H1 (cell line): ENCODE measurements at regions not wholly inside any gene's neighbourhood (a gene's known extent, or its start where the extent isn't known, plus 50 kb on each side); places are given as distances from the start of the nearest gene placed in this dataset.

Experiments
- CTCF ChIA-PET: fragments of 300-600 bp; sonication (Branson Sonifier 250); formaldehyde crosslinking; loops from one replicate; lab custom pipeline; 2021; ENCODE audit not compliant: partially characterized antibody; lab: Charles Lee
- POLR2A ChIA-PET: fragments of 300-600 bp; sonication (Branson Sonifier 250); formaldehyde crosslinking; loops from one replicate; lab custom pipeline; 2021; ENCODE audit warnings: inconsistent platforms; ENCODE audit not compliant: partially characterized antibody; lab: Charles Lee
- DNase-seq, 2 experiments: peaks; one replicate each; pipeline versions ENCODE4 v3.0.0 to v3.0.0-alpha.2; 2010 to 2022; ENCODE audit warnings: low spot score in 2 of 2, low read depth in 1 of 2, mixed read lengths in 1 of 2
- FAIRE-seq: peaks from 2 replicates; lab custom pipeline; 2011; peaks lifted over from hg19 to GRCh38; lab: Jason Lieb, UNC
- H2AFZ ChIP-seq: 2 replicates; pipeline ENCODE4 v1.8.1; 2012; ENCODE audit warnings: low read length, inconsistent platforms
- H2AK5ac ChIP-seq: 2 replicates; pipeline ENCODE4 v1.6.1; 2013; ENCODE audit warnings: low read depth, low read length
- H2BK120ac ChIP-seq: replicated peaks from 2 replicates; pipeline ENCODE3; 2013; ENCODE audit warnings: low read depth, low read length, inconsistent platforms
- H2BK12ac ChIP-seq: 2 replicates; pipeline ENCODE4 v1.6.1; 2013; ENCODE audit warnings: low read depth, low read length
- H2BK15ac ChIP-seq: 2 replicates; pipeline ENCODE4 v1.6.1; 2013; ENCODE audit warnings: low read length
- H2BK20ac ChIP-seq: 2 replicates; pipeline ENCODE4 v1.6.1; 2013; ENCODE audit warnings: low read length
- H2BK5ac ChIP-seq: 2 replicates; pipeline ENCODE4 v1.6.1; 2013; ENCODE audit warnings: low read depth, low read length
- H3K14ac ChIP-seq: 2 replicates; pipeline ENCODE4 v1.6.1; 2013; ENCODE audit warnings: inconsistent platforms; ENCODE audit not compliant: insufficient read length
- H3K18ac ChIP-seq: 2 replicates; pipeline ENCODE4 v1.6.1; 2013; ENCODE audit warnings: low read length; ENCODE audit errors: extremely low read depth
- H3K23ac ChIP-seq: 2 replicates; pipeline ENCODE4 v1.6.1; 2013; ENCODE audit warnings: inconsistent platforms; ENCODE audit not compliant: insufficient read length
- H3K23me2 ChIP-seq: 2 replicates; pipeline ENCODE4 v1.6.1; 2013; ENCODE audit warnings: low read depth, low read length
- H3K27ac ChIP-seq: 2 replicates; pipeline ENCODE4 v1.6.1; 2011; ENCODE audit warnings: low read depth, low read length, inconsistent platforms
- H3K27me3 ChIP-seq, 4 experiments: replicated peaks in 1 of 4; 1 replicate in 1 of 4; 2 replicates in 3 of 4; pipeline versions ENCODE4 v1.6.1 to v1.8.1; 2011 to 2013; ENCODE audit warnings: low read length in 3 of 4, mild to moderate bottlenecking in 3 of 4, inconsistent platforms in 2 of 4, mixed read lengths in 2 of 4, moderate library complexity in 1 of 4; ENCODE audit not compliant: control insufficient read depth in 3 of 4, insufficient read depth in 3 of 4; ENCODE audit errors: extremely low read depth in 1 of 4
- H3K36me3 ChIP-seq, 4 experiments: 2 replicates each; pipeline versions ENCODE4 v1.6.1 to v1.8.1; 2011 to 2013; ENCODE audit warnings: mild to moderate bottlenecking in 4 of 4, low read length in 3 of 4, moderate library complexity in 2 of 4, control low read depth in 1 of 4, inconsistent platforms in 1 of 4; ENCODE audit not compliant: insufficient read depth in 4 of 4, control insufficient read depth in 2 of 4
- H3K4ac ChIP-seq: replicated peaks from 2 replicates; pipeline ENCODE3; 2013; ENCODE audit warnings: low read length, low read depth, mixed read lengths, inconsistent platforms; ENCODE audit not compliant: insufficient read length
- H3K4me1 ChIP-seq, 4 experiments: replicated peaks in 1 of 4; 1 replicate in 1 of 4; 2 replicates in 3 of 4; pipeline versions ENCODE4 v1.6.1 to v1.8.1; 2011 to 2013; ENCODE audit warnings: low read length in 3 of 4, inconsistent platforms in 2 of 4, mixed read lengths in 1 of 4; ENCODE audit not compliant: insufficient read depth in 4 of 4, control insufficient read depth in 3 of 4
- H3K4me2 ChIP-seq, 2 experiments: 2 replicates each; pipeline versions ENCODE4 v1.6.1 to v1.8.1; 2011 to 2013; ENCODE audit warnings: low read depth in 2 of 2, low read length in 2 of 2, control low read depth in 1 of 2, inconsistent platforms in 1 of 2, mild to moderate bottlenecking in 1 of 2; ENCODE audit not compliant: insufficient read depth in 1 of 2
- H3K4me3 ChIP-seq, 4 experiments: fragments of 200-600, 300-600 bp in 1 of 4; sonication (generic), shearing (Covaris generic), sonication (Bioruptor Twin) in 1 of 4; 2 replicates each; pipeline versions ENCODE4 v1.5.1 to v1.8.1; 2011 to 2016; ENCODE audit warnings: low read length in 4 of 4, low read depth in 3 of 4, control low read depth in 2 of 4, inconsistent platforms in 2 of 4, mild to moderate bottlenecking in 2 of 4, mixed read lengths in 1 of 4, moderate library complexity in 1 of 4; ENCODE audit not compliant: insufficient read depth in 2 of 4; ENCODE audit errors: extremely low read depth in 1 of 4
- H3K56ac ChIP-seq: replicated peaks from 2 replicates; pipeline ENCODE3; 2013; ENCODE audit warnings: low read depth, mild to moderate bottlenecking, mixed read lengths, low read length, inconsistent platforms; ENCODE audit not compliant: insufficient read length
- H3K79me1 ChIP-seq: 2 replicates; pipeline ENCODE4 v1.6.1; 2013; ENCODE audit warnings: low read depth, low read length, control low read depth
- H3K79me2 ChIP-seq, 2 experiments: 2 replicates each; pipeline versions ENCODE4 v1.6.1 to v1.8.1; 2012 to 2013; ENCODE audit warnings: low read length in 2 of 2, mild to moderate bottlenecking in 2 of 2, inconsistent platforms in 1 of 2; ENCODE audit not compliant: insufficient read depth in 2 of 2, control insufficient read depth in 1 of 2
- H3K9ac ChIP-seq, 4 experiments: replicated peaks in 1 of 4; 1 replicate in 1 of 4; 2 replicates in 3 of 4; pipeline versions ENCODE4 v1.6.1 to v1.8.1; 2011 to 2013; ENCODE audit warnings: low read depth in 3 of 4, low read length in 3 of 4, control low read depth in 2 of 4, mild to moderate bottlenecking in 2 of 4, moderate library complexity in 2 of 4, inconsistent platforms in 1 of 4; ENCODE audit errors: extremely low read depth in 1 of 4
- H3K9me3 ChIP-seq, 2 experiments: 2 replicates each; pipeline versions ENCODE4 v1.6.1 to v1.8.1; 2012 to 2013; ENCODE audit warnings: mild to moderate bottlenecking in 2 of 2, moderate library complexity in 2 of 2, control low read depth in 1 of 2, inconsistent platforms in 1 of 2, low read depth in 1 of 2, low read length in 1 of 2, mixed read lengths in 1 of 2; ENCODE audit not compliant: insufficient read depth in 2 of 2
- H4K20me1 ChIP-seq, 2 experiments: replicated peaks in 1 of 2; 2 replicates each; pipeline versions ENCODE3 to v1.8.1; 2011 to 2013; ENCODE audit warnings: inconsistent platforms in 2 of 2, low read length in 2 of 2, mild to moderate bottlenecking in 1 of 2; ENCODE audit not compliant: insufficient read depth in 2 of 2, control insufficient read depth in 1 of 2
- H4K5ac ChIP-seq: 2 replicates; pipeline ENCODE4 v1.6.1; 2013; ENCODE audit warnings: low read length, low read depth, mixed read lengths, inconsistent platforms; ENCODE audit not compliant: insufficient read length
- H4K8ac ChIP-seq: 2 replicates; pipeline ENCODE4 v1.8.0; 2013; ENCODE audit warnings: mild to moderate bottlenecking, moderate library complexity, low read length, inconsistent platforms; ENCODE audit not compliant: insufficient read depth; ENCODE audit errors: extremely low read depth
- H4K91ac ChIP-seq: replicated peaks from 2 replicates; pipeline ENCODE3; 2013; ENCODE audit warnings: low read length, mixed read lengths, inconsistent platforms; ENCODE audit not compliant: insufficient read length
- BCL11A ChIP-seq, 2 experiments: IDR thresholded peaks; one replicate each; pipeline ENCODE4 v1.6.1; 2011; ENCODE audit warnings: low read depth in 2 of 2, low read length in 2 of 2, mild to moderate bottlenecking in 2 of 2
- EP300 ChIP-seq, 2 experiments: IDR thresholded peaks; 1 replicate in 1 of 2; 2 replicates in 1 of 2; pipeline ENCODE4 v1.6.1; 2011 to 2012; ENCODE audit warnings: low read depth in 2 of 2, low read length in 2 of 2, mild to moderate bottlenecking in 2 of 2, borderline replicate concordance in 1 of 2, inconsistent platforms in 1 of 2, moderate library complexity in 1 of 2
- FOSL1 ChIP-seq: IDR thresholded peaks from 2 replicates; pipeline ENCODE4 v1.6.1; 2011; ENCODE audit warnings: mild to moderate bottlenecking, low read depth, low read length, moderate library complexity; ENCODE audit not compliant: insufficient read depth
- KDM4A ChIP-seq: IDR thresholded peaks from one replicate; pipeline ENCODE4 v1.7.1; 2012; ENCODE audit warnings: low read depth, mild to moderate bottlenecking, moderate library complexity, low read length, inconsistent platforms; ENCODE audit not compliant: severe bottlenecking
- NANOG ChIP-seq: IDR thresholded peaks from 2 replicates; pipeline ENCODE4 v1.6.1; 2011; ENCODE audit warnings: low read length, low read depth, mild to moderate bottlenecking, inconsistent platforms; ENCODE audit not compliant: insufficient read depth, poor library complexity, severe bottlenecking
- NRF1 ChIP-seq: IDR thresholded peaks from 2 replicates; pipeline ENCODE4 v1.6.1; 2011; ENCODE audit warnings: mild to moderate bottlenecking, low read depth, low read length, improper control_type of control experiment
- POU5F1 ChIP-seq: IDR thresholded peaks from 2 replicates; pipeline ENCODE4 v1.6.1; 2011; ENCODE audit warnings: low read depth, mild to moderate bottlenecking, low read length, moderate library complexity
- RBBP5 ChIP-seq: IDR thresholded peaks from 2 replicates; pipeline ENCODE4 v1.7.1; 2012; ENCODE audit warnings: low read depth, mild to moderate bottlenecking, inconsistent platforms, low read length, moderate library complexity, borderline replicate concordance
- RXRA ChIP-seq: IDR thresholded peaks from 2 replicates; pipeline ENCODE4 v1.6.1; 2011; ENCODE audit warnings: low read depth, mild to moderate bottlenecking, low read length, moderate library complexity; ENCODE audit not compliant: insufficient read depth
- TAF1 ChIP-seq: IDR thresholded peaks from 2 replicates; pipeline ENCODE4 v1.6.1; 2011; ENCODE audit warnings: mild to moderate bottlenecking, low read depth, low read length
- TAF7 ChIP-seq: optimal IDR thresholded peaks from 2 replicates; pipeline ENCODE3; 2011; ENCODE audit warnings: low read depth, mild to moderate bottlenecking, inconsistent platforms, low read length, moderate library complexity, borderline replicate concordance
- TCF12 ChIP-seq: IDR thresholded peaks from 2 replicates; pipeline ENCODE4 v1.6.1; 2011; ENCODE audit warnings: low read depth, mild to moderate bottlenecking, low read length
- ZNF274 ChIP-seq: IDR thresholded peaks from 2 replicates; pipeline ENCODE4 v1.7.0; 2012; ENCODE audit warnings: low read length, borderline replicate concordance; ENCODE audit errors: extremely low read depth
- TF ChIP-seq, protein P1 (sequence below): IDR thresholded peaks from 2 replicates; pipeline ENCODE4 v1.6.1; 2011; ENCODE audit warnings: low read depth, mild to moderate bottlenecking, low read length; ENCODE audit not compliant: insufficient read depth

DNA sequence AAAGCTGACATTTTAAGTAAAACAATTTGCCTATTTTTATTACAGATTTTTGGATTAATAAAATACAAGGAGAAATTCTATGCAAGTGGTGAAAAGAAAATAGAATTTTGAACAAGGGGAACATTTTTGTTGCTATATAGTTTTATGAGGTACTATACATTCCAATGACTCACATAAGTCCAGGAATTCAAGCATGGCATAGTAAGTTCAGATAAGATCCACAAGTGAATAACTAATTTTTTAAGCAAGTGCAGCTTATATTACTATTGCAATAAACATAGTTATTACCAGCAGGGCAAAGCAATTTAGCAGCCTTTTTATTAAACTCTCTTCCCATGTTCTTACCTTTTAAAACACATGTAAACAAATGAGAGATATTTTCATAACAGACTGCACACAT lies 1123.5 kb upstream of the LRRN3 start:
- Histone ChIP-seq H2BK20ac (no peak overlapping the region), H3K27ac (no peak overlapping the region), H4K8ac (no peak overlapping the region), H2BK12ac (no peak overlapping the region), H3K79me1 (no peaks in the 10 kb centered on the region), H2AFZ (no peak overlapping the region), H3K4me2 (no peak overlapping the region), H3K9me3 (no peaks in the 10 kb centered on the region), H4K91ac (no peak overlapping the region), H3K9ac (no peak overlapping the region), H3K23me2 (no peaks in the 10 kb centered on the region), H3K4me3 (no peak overlapping the region), H4K20me1 (no peaks in the 10 kb centered on the region), H3K4ac (no peak overlapping the region), H2BK120ac (no peak overlapping the region), H3K23ac (no peak overlapping the region), H3K18ac (no peak overlapping the region), H4K5ac (no peak overlapping the region), H3K36me3 (no peaks in the 10 kb centered on the region), H2AK5ac (no peak overlapping the region), H3K79me2 (no peaks in the 10 kb centered on the region), H3K27me3 (peaks cover 0 to 1% (median 0%) of the 10 kb centered on the region in 4 experiments; a peak in 1 of 7 replicates), H2BK15ac (no peak overlapping the region), H3K14ac (no peak overlapping the region), H2BK5ac (no peak overlapping the region), H3K4me1 (no peaks in the 10 kb centered on the region), H3K56ac (no peak overlapping the region)
- ChIA-PET CTCF (no interaction called here), POLR2A (no interaction called here)
- no peak for TF ChIP-seq TCF12
- no peak for TF ChIP-seq BCL11A (IDR thresholded peaks at IDR 0.05; ENCODE audit: low read depth in 2 of 2, low read length in 2 of 2)
- TF ChIP-seq TAF1 = no peak
- TF ChIP-seq TAF7 = no peak
- TF ChIP-seq RBBP5 = no peak
- TF ChIP-seq, protein P1, sequence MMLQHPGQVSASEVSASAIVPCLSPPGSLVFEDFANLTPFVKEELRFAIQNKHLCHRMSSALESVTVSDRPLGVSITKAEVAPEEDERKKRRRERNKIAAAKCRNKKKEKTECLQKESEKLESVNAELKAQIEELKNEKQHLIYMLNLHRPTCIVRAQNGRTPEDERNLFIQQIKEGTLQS = no peak
- TF ChIP-seq EP300 (IDR thresholded peaks at IDR 0.05; ENCODE audit: borderline replicate concordance in 1 of 2, low read depth in 2 of 2, low read length in 2 of 2) = no peak
- TF ChIP-seq POU5F1 = no peak
- TF ChIP-seq KDM4A = no peak
- TF ChIP-seq NANOG = no peak
- no peak for TF ChIP-seq NRF1
- no peak for TF ChIP-seq ZNF274
- no peak for TF ChIP-seq RXRA
- no peak for TF ChIP-seq FOSL1
- DNase-seq (no peak), FAIRE-seq (no peak)
